PC-9 (cell line): ENCODE measurements at regions not wholly inside any gene's neighbourhood (a gene's known extent, or its start where the extent isn't known, plus 50 kb on each side); places are given as distances from the start of the nearest gene placed in this dataset.

Experiments used
- CTCF ChIP-seq: fragments of 200-600 bp; sonication (generic); conservative IDR thresholded peaks from 2 replicates; pipeline ENCODE4 v1.6.1; 2017; ENCODE audit warnings: mixed run types, antibody characterized with exemption, mild to moderate bottlenecking, moderate library complexity
- EZH2 ChIP-seq: fragments of 200-600 bp; sonication (generic); IDR thresholded peaks from 2 replicates; pipeline ENCODE4 v1.8.0; 2017; ENCODE audit warnings: antibody characterized with exemption, low read depth

DNA sequence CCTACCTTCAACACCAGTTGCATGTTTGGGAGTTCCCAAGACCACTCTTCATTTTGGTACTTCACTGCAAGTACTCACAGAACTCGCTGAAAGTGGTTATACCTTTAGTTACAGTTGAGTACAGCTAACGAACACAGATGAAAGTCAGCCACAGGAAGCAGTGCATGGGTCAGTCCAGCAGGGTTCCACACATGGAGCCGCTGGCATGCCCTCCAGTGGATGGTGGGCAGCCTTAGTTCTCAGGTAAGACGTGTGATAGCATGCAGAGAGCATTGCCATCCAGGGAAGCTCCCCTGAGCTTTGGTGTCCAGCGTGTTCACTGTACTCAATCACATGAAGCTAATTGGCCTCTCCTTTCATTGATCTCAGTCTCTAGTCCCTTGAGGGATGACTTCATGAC, 815.3 kb downstream of the RNF144A start:
- no peak for TF ChIP-seq CTCF
- TF ChIP-seq EZH2: no peak
